IMR-90 (cell line): ENCODE measurements at regions not wholly inside any gene's neighbourhood (a gene's known extent, or its start where the extent isn't known, plus 50 kb on each side); places are given as distances from the start of the nearest gene placed in this dataset.

Experiments used
- ATAC-seq: fragments of 200-7000 bp; cut with Tn5 transposase; 2 replicates; pipeline ENCODE4 v1.9.1; 2020; ENCODE audit warnings: low read depth, mild to moderate bottlenecking, moderate library complexity
- BruUV-seq: library from RNA; stranded (reverse); fragments of 400-500 nt; replicated peaks from 2 replicates; lab custom pipeline; 2021; lab: Mats Ljungman, UMichigan
- CTCF ChIA-PET: fragments of 300-600 bp; formaldehyde crosslinking; extraction: SDS; loops from one replicate; lab custom pipeline; 2021; ENCODE audit warnings: antibody characterized with exemption; lab: Yijun Ruan, JAX
- POLR2A ChIA-PET: fragments of 300-600 bp; sonication (Branson Sonifier 250); formaldehyde crosslinking; loops from one replicate; lab custom pipeline; 2022; ENCODE audit warnings: antibody characterized with exemption; ENCODE audit not compliant: unreplicated experiment; lab: Charles Lee
- DNase-seq: peaks from one replicate; pipeline ENCODE4 v3.0.0; 2013
- H2AFZ ChIP-seq: replicated peaks from 2 replicates; pipeline ENCODE3; 2013; ENCODE audit warnings: low read length, mild to moderate bottlenecking; ENCODE audit not compliant: poor library complexity
- H2AK5ac ChIP-seq: 2 replicates; pipeline ENCODE4 v1.6.1; 2013; ENCODE audit warnings: low read depth, low read length, inconsistent platforms
- H2AK9ac ChIP-seq: replicated peaks from 2 replicates; pipeline ENCODE3; 2013; ENCODE audit warnings: mild to moderate bottlenecking, low read depth, low read length, moderate library complexity; ENCODE audit not compliant: poor library complexity
- H2BK120ac ChIP-seq: 2 replicates; pipeline ENCODE4 v1.6.1; 2013; ENCODE audit warnings: low read depth, low read length, inconsistent platforms
- H2BK15ac ChIP-seq: 3 replicates; pipeline ENCODE4 v1.6.1; 2013; ENCODE audit warnings: low read depth, low read length, inconsistent platforms
- H2BK20ac ChIP-seq: 2 replicates; pipeline ENCODE4 v1.6.1; 2013; ENCODE audit warnings: low read depth, mild to moderate bottlenecking, inconsistent platforms, low read length, moderate library complexity
- H2BK5ac ChIP-seq: 2 replicates; pipeline ENCODE4 v1.6.1; 2013; ENCODE audit warnings: mild to moderate bottlenecking, low read depth, low read length, inconsistent platforms; ENCODE audit not compliant: poor library complexity, severe bottlenecking
- H3K14ac ChIP-seq: replicated peaks from 2 replicates; pipeline ENCODE4 v1.6.1; 2013; ENCODE audit warnings: low read depth, low read length, inconsistent platforms
- H3K18ac ChIP-seq: 2 replicates; pipeline ENCODE4 v1.6.1; 2013; ENCODE audit warnings: low read depth, low read length, control low read depth
- H3K23ac ChIP-seq: 2 replicates; pipeline ENCODE4 v1.6.1; 2013; ENCODE audit warnings: low read depth, low read length, inconsistent platforms
- H3K27ac ChIP-seq: 2 replicates; pipeline ENCODE4 v1.5.1; 2013; ENCODE audit warnings: mild to moderate bottlenecking, control low read depth, low read length; ENCODE audit not compliant: insufficient read depth
- H3K27me3 ChIP-seq: 2 replicates; pipeline ENCODE4 v1.6.1; 2013; ENCODE audit warnings: low read length; ENCODE audit not compliant: control insufficient read depth, insufficient read depth
- H3K36me3 ChIP-seq: 2 replicates; pipeline ENCODE4 v1.6.1; 2013; ENCODE audit warnings: low read length, mixed read lengths; ENCODE audit not compliant: control insufficient read depth, insufficient read depth
- H3K4ac ChIP-seq: 2 replicates; pipeline ENCODE4 v1.6.1; 2013; ENCODE audit warnings: low read depth, low read length, inconsistent platforms
- H3K4me1 ChIP-seq: 2 replicates; pipeline ENCODE4 v1.6.1; 2013; ENCODE audit warnings: low read length, mixed read lengths; ENCODE audit not compliant: control insufficient read depth, insufficient read depth
- H3K4me2 ChIP-seq: 2 replicates; pipeline ENCODE4 v1.6.1; 2013; ENCODE audit warnings: low read depth, mild to moderate bottlenecking, control low read depth, low read length, moderate library complexity
- H3K4me3 ChIP-seq: 2 replicates; pipeline ENCODE4 v1.5.1; 2013; ENCODE audit warnings: low read depth, mild to moderate bottlenecking, control low read depth, low read length, moderate library complexity; ENCODE audit not compliant: insufficient read depth
- H3K56ac ChIP-seq: 2 replicates; pipeline ENCODE4 v1.6.1; 2013; ENCODE audit warnings: low read length, inconsistent platforms; ENCODE audit not compliant: insufficient read depth; ENCODE audit errors: extremely low read depth
- H3K79me1 ChIP-seq, 2 experiments: 2 replicates each; pipeline ENCODE4 v1.6.1; 2013; ENCODE audit warnings: low read length in 2 of 2, inconsistent platforms in 1 of 2, low read depth in 1 of 2
- H3K9ac ChIP-seq: 2 replicates; pipeline ENCODE4 v1.6.1; 2013; ENCODE audit warnings: low read depth, low read length, control low read depth
- H3K9me1 ChIP-seq: 2 replicates; pipeline ENCODE4 v1.6.1; 2013; ENCODE audit warnings: low read length, inconsistent platforms; ENCODE audit not compliant: insufficient read depth
- H3K9me3 ChIP-seq: 2 replicates; pipeline ENCODE4 v1.6.1; 2013; ENCODE audit warnings: low read length; ENCODE audit not compliant: control insufficient read depth, insufficient read depth
- H4K20me1 ChIP-seq: 2 replicates; pipeline ENCODE4 v1.6.1; 2013; ENCODE audit warnings: low read length, inconsistent platforms; ENCODE audit not compliant: insufficient read depth
- H4K5ac ChIP-seq: 2 replicates; pipeline ENCODE4 v1.6.1; 2013; ENCODE audit warnings: mild to moderate bottlenecking, low read depth, low read length, control low read depth
- H4K8ac ChIP-seq, 2 experiments: 2 replicates each; pipeline ENCODE4 v1.6.1; 2013; ENCODE audit warnings: low read depth in 2 of 2, low read length in 2 of 2, control low read depth in 1 of 2, inconsistent platforms in 1 of 2
- H4K91ac ChIP-seq: 2 replicates; pipeline ENCODE4 v1.6.1; 2013; ENCODE audit warnings: low read depth, low read length, inconsistent platforms; ENCODE audit not compliant: insufficient read depth
- BHLHE40 ChIP-seq: fragments of 150-350 bp; IDR thresholded peaks from 2 replicates; pipeline ENCODE4 v1.6.1; 2016; ENCODE audit warnings: mild to moderate bottlenecking, low read depth, low read length
- CHD1 ChIP-seq: IDR thresholded peaks from 2 replicates; pipeline ENCODE4 v1.6.1; 2012; ENCODE audit warnings: low read depth, low read length, improper control_type of control experiment
- MAFK ChIP-seq: IDR thresholded peaks from 2 replicates; pipeline ENCODE4 v1.6.1; 2012; ENCODE audit warnings: low read depth, low read length, improper control_type of control experiment
- MAZ ChIP-seq: IDR thresholded peaks from 2 replicates; pipeline ENCODE4 v1.6.1; 2012; ENCODE audit warnings: low read depth, mild to moderate bottlenecking, low read length, improper control_type of control experiment, moderate library complexity, borderline replicate concordance
- MXI1 ChIP-seq: IDR thresholded peaks from 2 replicates; pipeline ENCODE4 v1.6.1; 2012; ENCODE audit warnings: low read depth, mild to moderate bottlenecking, low read length, moderate library complexity, borderline replicate concordance
- POLR2A ChIP-seq: IDR thresholded peaks from 2 replicates; pipeline ENCODE4 v1.6.1; 2012; ENCODE audit warnings: mild to moderate bottlenecking, low read depth, low read length
- RAD21 ChIP-seq: IDR thresholded peaks from 2 replicates; pipeline ENCODE4 v1.6.1; 2012; ENCODE audit warnings: low read length, improper control_type of control experiment
- RCOR1 ChIP-seq: IDR thresholded peaks from 2 replicates; pipeline ENCODE4 v1.6.1; 2012; ENCODE audit warnings: mild to moderate bottlenecking, low read length, improper control_type of control experiment; ENCODE audit not compliant: insufficient replicate concordance
- RFX5 ChIP-seq: IDR thresholded peaks from 2 replicates; pipeline ENCODE4 v1.8.0; 2012; ENCODE audit warnings: low read depth, mild to moderate bottlenecking, low read length, moderate library complexity
- SMC3 ChIP-seq: fragments of 150-350 bp; IDR thresholded peaks from 2 replicates; pipeline ENCODE4 v1.6.1; 2016; ENCODE audit warnings: low read depth, mild to moderate bottlenecking, antibody characterized with exemption, low read length, moderate library complexity
- WGBS, 2 experiments: methylation state at CpG; one replicate each; pipeline versions ENCODE4 v1.1.5 to v1.1.7; 2013; ENCODE audit warnings: missing lambda C conversion rate in 2 of 2; ENCODE audit not compliant: insufficient read length in 1 of 2; ENCODE audit errors: extremely low coverage in 2 of 2; 5-methylcytosine and 5-hydroxymethylcytosine counted together
- dilution Hi-C: fragments of 300-500 bp; cut with HindIII; formaldehyde crosslinking; loops from one replicate; pipeline ENCODE4 v1.14.3; 2018; ENCODE audit warnings: low sequenced_read_pairs; ENCODE audit not compliant: unreplicated experiment
- in situ Hi-C: fragments of 300-500 bp; cut with MboI; formaldehyde crosslinking; loops from 3 replicates; pipeline ENCODE4 v1.14.3; 2019; ENCODE audit warnings: low sequenced_read_pairs, inconsistent platforms, mixed read lengths
- intact Hi-C: fragments of 100-400 bp; cut with micrococcal nuclease; formaldehyde crosslinking; loops from 2 replicates; pipeline ENCODE4 v1.10.0; 2022
- TF ChIP-seq, protein P1 (sequence below): conservative IDR thresholded peaks from 2 replicates; pipeline ENCODE4 v1.5.1; 2012; ENCODE audit warnings: mild to moderate bottlenecking, low read depth, low read length, improper control_type of control experiment
- TF ChIP-seq, protein P2 (sequence below): fragments of 150-350 bp; IDR thresholded peaks from 2 replicates; pipeline ENCODE4 v1.6.1; 2017; ENCODE audit warnings: mild to moderate bottlenecking, antibody characterized with exemption, low read length, low read depth

- Histone ChIP-seq H2BK15ac (no peak overlapping the region), H3K56ac (no peak overlapping the region), H3K9ac (no peak overlapping the region), H3K23ac (no peak overlapping the region), H2AK5ac (no peak overlapping the region), H3K4ac (no peak overlapping the region), H4K20me1 (no peaks in the 10 kb centered on the region), H2BK5ac (no peak overlapping the region), H4K8ac (no peak overlapping the region), H3K4me2 (no peak overlapping the region), H2AFZ (no peak overlapping the region), H4K5ac (no peak overlapping the region), H3K9me1 (no peaks in the 10 kb centered on the region), H2AK9ac (no peak overlapping the region), H2BK20ac (no peak overlapping the region), H2BK120ac (no peak overlapping the region), H3K4me3 (no peak overlapping the region), H3K18ac (no peak overlapping the region), H3K36me3 (no peaks in the 10 kb centered on the region), H3K14ac (no peak overlapping the region), H3K27ac (no peak overlapping the region), H3K27me3 (no peaks in the 10 kb centered on the region), H3K4me1 (no peaks in the 10 kb centered on the region), H3K79me1 (no peaks in the 10 kb centered on the region), H4K91ac (no peak overlapping the region), H3K9me3 (no peaks in the 10 kb centered on the region)
- dilution Hi-C loops = no loop called here
- CTCF ChIA-PET = no interaction called here
- DNase-seq = no peak
- intact Hi-C loops = no loop called here
- TF ChIP-seq CHD1 (no peak), RFX5 (no peak), RCOR1 (no peak), SMC3 (no peak), POLR2A (no peak), RAD21 (no peak), BHLHE40 (no peak), MAFK (no peak), MAZ (no peak), MXI1 (no peak)
- TF ChIP-seq, protein P1, sequence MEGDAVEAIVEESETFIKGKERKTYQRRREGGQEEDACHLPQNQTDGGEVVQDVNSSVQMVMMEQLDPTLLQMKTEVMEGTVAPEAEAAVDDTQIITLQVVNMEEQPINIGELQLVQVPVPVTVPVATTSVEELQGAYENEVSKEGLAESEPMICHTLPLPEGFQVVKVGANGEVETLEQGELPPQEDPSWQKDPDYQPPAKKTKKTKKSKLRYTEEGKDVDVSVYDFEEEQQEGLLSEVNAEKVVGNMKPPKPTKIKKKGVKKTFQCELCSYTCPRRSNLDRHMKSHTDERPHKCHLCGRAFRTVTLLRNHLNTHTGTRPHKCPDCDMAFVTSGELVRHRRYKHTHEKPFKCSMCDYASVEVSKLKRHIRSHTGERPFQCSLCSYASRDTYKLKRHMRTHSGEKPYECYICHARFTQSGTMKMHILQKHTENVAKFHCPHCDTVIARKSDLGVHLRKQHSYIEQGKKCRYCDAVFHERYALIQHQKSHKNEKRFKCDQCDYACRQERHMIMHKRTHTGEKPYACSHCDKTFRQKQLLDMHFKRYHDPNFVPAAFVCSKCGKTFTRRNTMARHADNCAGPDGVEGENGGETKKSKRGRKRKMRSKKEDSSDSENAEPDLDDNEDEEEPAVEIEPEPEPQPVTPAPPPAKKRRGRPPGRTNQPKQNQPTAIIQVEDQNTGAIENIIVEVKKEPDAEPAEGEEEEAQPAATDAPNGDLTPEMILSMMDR = no peak
- TF ChIP-seq, protein P2, sequence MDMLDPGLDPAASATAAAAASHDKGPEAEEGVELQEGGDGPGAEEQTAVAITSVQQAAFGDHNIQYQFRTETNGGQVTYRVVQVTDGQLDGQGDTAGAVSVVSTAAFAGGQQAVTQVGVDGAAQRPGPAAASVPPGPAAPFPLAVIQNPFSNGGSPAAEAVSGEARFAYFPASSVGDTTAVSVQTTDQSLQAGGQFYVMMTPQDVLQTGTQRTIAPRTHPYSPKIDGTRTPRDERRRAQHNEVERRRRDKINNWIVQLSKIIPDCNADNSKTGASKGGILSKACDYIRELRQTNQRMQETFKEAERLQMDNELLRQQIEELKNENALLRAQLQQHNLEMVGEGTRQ = no peak
- WGBS, 2 experiments = no CpG with 5 or more reads among the region's 1 CpG
- in situ Hi-C loops = no loop called here
- ATAC-seq = no peak
- no TSS peak for BruUV-seq
- POLR2A ChIA-PET = no interaction called here
Observed at GRCh38 chr4:163660636-163661035, 166.1 kb downstream of the TMA16 start.
